Amniotic epithelial cell (primary cell): ENCODE measurements at regions not wholly inside any gene's neighbourhood (a gene's known extent, or its start where the extent isn't known, plus 50 kb on each side); places are given as distances from the start of the nearest gene placed in this dataset.
"Not testable (repeated sequence)": the region's sequence is repeated elsewhere in the genome, so short reads cannot be mapped to it uniquely, and the experiment has no call there.

Experiments used
- DNase-seq: peaks from one replicate; pipeline ENCODE4 v3.0.0-alpha.2; 2010; ENCODE audit warnings: low read depth

DNA sequence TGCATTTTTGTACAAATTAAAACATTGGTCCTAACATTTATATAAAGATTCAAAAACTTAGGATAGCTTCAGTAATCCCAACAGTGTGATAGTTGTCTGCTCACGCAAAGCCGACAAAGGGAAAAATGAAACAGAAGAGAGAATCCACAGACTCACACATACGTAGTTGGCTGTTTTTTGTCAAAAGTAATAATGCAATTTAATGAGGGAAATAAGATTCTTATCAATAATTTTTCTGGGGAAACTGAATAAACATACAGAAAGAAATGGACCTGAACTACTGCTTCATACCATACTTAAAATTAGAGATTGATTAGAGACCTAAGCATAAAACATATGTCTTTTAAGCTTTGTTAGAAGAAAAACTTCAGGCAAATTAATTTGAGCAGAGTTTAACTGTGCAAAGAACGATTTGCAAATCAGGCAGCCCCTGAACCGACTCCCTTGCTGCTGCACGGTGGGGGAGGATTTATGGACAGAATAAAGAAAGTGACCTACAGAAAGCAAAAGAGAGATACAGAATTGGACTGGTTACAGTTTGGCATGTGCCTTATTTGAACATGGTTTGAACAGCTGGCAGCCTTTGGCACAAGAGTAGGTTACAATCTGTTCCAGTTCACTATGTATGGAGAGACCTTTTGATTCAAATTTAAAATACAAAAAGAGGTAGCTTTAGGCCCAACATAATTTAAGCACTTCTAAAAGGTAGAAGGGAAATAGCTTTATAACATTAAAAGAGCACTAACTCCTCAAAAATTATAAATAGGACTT lies 64.9 kb upstream of the CTSV start:
- not testable (repeated sequence) for DNase-seq

DNA sequence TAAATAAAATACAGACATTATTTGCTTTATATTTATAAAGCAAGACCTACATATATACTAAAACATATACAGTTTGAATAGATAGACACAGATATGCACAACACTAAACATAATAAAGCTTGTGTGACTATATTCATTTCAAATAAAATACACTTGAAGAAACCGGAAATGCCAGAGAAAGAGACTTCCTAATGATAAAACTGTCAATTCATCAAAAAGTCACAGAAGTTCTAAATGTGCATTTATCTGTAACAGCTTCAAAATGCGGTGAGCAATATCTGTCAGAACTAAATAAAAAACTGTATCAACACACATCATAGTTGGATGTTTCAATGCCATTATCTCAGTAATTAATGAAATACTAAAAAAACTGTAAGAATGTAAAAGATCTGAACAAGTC lies 60.6 kb upstream of the CTSV start:
- DNase-seq = not testable (repeated sequence)

GRCh38 chr9:97096793-97097192 lies 57.9 kb upstream of the CTSV start:
- DNase-seq = no peak

DNA sequence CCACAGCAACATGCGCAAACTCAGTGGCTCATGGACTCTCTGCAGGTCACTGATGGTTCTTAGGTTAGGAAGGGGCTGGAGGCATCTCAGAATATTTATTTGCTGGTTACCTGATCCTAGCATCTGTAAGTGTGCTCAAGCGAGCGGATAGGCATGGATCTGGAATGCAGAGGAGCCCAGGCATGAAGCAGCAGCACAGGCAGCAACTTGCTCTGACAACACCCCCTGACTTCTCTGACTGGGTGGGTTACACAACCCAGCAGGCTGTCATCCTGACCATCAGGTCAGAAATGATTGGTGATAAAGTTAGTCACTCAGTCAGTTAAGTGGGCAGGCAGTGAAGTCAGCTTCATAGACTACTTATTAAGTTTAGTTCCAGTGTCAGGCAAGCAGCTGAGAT lies 50.4 kb upstream of the CTSV start:
- peak; percentile 27 for DNase-seq
